Left ventricle myocardium inferior (tissue), 1 donor: ENCODE measurements at regions not wholly inside any gene's neighbourhood (a gene's known extent, or its start where the extent isn't known, plus 50 kb on each side); places are given as distances from the start of the nearest gene placed in this dataset.

ENCODE experiments used
- DNase-seq: peaks from one replicate; pipeline ENCODE4 v3.0.0-alpha.2; 2020
- H3K27ac ChIP-seq: fragments of 200-600 bp; replicated peaks from 2 replicates; pipeline ENCODE4 v1.8.0; 2021
- H3K27me3 ChIP-seq: fragments of 200-600 bp; 2 replicates; pipeline ENCODE4 v1.8.0; 2021; ENCODE audit warnings: low read depth
- H3K36me3 ChIP-seq: fragments of 200-600 bp; 2 replicates; pipeline ENCODE4 v1.8.0; 2021
- H3K4me1 ChIP-seq: fragments of 200-600 bp; 2 replicates; pipeline ENCODE4 v1.8.0; 2021
- H3K4me3 ChIP-seq: fragments of 200-600 bp; 2 replicates; pipeline ENCODE4 v1.8.0; 2021; ENCODE audit warnings: mild to moderate bottlenecking, moderate library complexity
- H3K9me3 ChIP-seq: fragments of 200-600 bp; replicated peaks from 2 replicates; pipeline ENCODE4 v1.8.0; 2021
- CTCF ChIP-seq: fragments of 200-600 bp; IDR thresholded peaks from 2 replicates; pipeline ENCODE4 v1.8.0; 2021; ENCODE audit warnings: antibody characterized with exemption, mild to moderate bottlenecking, borderline replicate concordance
- intact Hi-C: fragments of 100-400 bp; cut with micrococcal nuclease; formaldehyde crosslinking; loops from one replicate; pipeline ENCODE4 v1.11.0; 2022
- donor health status: DM: no; HTN: yes; CAD: no; lungs with severe emphysema.

DNA sequence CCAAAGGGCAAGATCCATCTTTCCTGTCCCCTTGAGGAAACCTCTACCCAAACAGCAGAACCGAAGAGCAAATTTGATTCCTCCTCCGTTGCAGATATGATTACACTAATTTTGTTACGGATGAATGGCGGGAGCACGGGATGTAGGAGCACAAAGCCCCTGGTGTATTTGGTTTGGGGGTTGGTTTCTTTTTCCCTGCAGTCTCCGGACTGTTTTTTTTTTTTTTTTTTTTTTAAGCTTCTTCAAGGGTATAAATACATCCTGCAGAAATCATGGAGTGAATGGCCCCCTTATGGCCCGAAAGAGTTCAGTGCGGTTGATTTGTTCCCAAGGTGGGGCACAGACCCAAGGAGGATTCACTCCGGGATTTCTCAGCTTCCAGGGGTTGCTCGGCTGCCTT lies 135.3 kb upstream of the SH3BP4 start:
- intact Hi-C loops = no loop called here
- no peak overlapping the region for H3K4me3 ChIP-seq
- no peak for TF ChIP-seq CTCF
- DNase-seq = no peak
- H3K27ac ChIP-seq = no peak overlapping the region
- H3K4me1 ChIP-seq = peaks cover 10% of the 10 kb centered on the region
- H3K9me3 ChIP-seq = no peaks in the 10 kb centered on the region
- H3K36me3 ChIP-seq = no peaks in the 10 kb centered on the region
- peaks cover 17% of the 10 kb centered on the region for H3K27me3 ChIP-seq

DNA sequence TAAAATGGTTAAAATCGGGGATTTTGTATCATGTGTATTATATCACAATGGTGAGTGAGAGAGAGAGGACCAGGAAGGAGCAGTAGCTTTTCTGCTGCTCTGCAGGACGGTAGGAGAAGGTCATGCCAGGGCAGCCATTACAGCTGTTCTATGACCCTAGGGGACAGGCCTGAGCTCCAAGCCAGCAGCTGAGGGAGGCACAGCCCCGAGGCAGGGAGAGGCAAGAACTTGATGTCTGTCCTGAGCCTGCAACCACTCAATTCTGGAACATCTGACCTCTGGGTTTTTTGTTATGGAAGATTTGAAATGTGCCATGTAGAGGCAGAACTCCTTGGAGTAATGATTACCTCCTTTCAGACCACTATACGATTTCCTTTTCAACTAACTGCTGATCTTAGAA lies 135.8 kb upstream of the SH3BP4 start:
- H3K27me3 ChIP-seq = peaks cover 17% of the 10 kb centered on the region
- intact Hi-C loops = no loop called here
- no peak overlapping the region for H3K4me3 ChIP-seq
- no peak overlapping the region for H3K27ac ChIP-seq
- no peaks in the 10 kb centered on the region for H3K36me3 ChIP-seq
- TF ChIP-seq CTCF = no peak
- no peak for DNase-seq
- no peaks in the 10 kb centered on the region for H3K9me3 ChIP-seq
- H3K4me1 ChIP-seq = peaks cover 10% of the 10 kb centered on the region

GRCh38 chr2:234814374-234814773 lies 137.4 kb upstream of the SH3BP4 start:
- Histone ChIP-seq H3K9me3 (no peaks in the 10 kb centered on the region), H3K27me3 (peaks cover 17% of the 10 kb centered on the region), H3K36me3 (no peaks in the 10 kb centered on the region), H3K4me3 (no peak overlapping the region), H3K27ac (no peak overlapping the region), H3K4me1 (peaks cover 10% of the 10 kb centered on the region)
- no peak for DNase-seq
- TF ChIP-seq CTCF = no peak
- intact Hi-C loops = no loop called here

DNA sequence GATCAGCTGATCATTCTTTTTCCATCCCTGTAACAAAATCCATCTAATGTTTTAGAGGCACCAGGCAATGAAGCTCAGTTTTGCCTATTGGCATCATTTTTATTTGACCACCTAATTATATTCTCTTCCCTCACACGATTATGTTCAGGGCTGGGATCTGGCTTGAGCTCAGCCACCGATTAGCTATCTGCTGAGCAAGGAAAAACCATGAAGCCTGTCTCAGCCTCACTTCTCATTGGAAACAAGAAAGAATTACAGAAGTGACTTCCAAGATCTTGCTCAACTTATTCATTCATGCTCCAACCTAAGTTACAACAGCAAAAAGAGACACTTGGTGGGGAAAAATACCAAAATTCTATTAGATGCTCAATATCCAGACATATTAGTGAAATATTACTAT lies 139.0 kb upstream of the SH3BP4 start:
- no peaks in the 10 kb centered on the region for H3K9me3 ChIP-seq
- H3K4me1 ChIP-seq = peaks cover 10% of the 10 kb centered on the region
- peaks cover 19% of the 10 kb centered on the region for H3K27me3 ChIP-seq
- H3K27ac ChIP-seq = no peak overlapping the region
- DNase-seq = no peak
- intact Hi-C loops = no loop called here
- H3K36me3 ChIP-seq = no peaks in the 10 kb centered on the region
- no peak for TF ChIP-seq CTCF
- H3K4me3 ChIP-seq = no peak overlapping the region

DNA sequence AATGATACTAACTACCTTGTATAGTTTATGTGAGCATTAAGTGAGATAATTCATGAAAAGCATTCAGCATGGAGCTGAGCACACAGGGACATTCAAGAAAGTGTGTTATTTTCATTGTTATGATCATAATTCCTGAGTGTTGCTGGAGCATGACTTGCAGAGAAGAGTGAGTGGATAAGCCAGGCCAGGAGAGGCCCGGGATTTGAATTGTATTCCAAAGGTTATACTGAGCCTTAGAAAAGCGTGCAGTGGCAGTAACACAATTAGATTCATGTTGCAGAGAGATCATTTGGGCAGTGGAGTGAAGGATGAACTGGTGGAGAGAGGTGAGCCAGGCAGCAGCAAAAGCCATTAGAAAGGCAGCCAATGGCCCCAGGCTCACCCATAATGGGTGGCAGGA lies 142.9 kb upstream of the SH3BP4 start:
- Histone ChIP-seq H3K4me3 (no peak overlapping the region), H3K27me3 (peaks cover 19% of the 10 kb centered on the region), H3K9me3 (peaks cover 21% of the 10 kb centered on the region), H3K27ac (no peak overlapping the region), H3K36me3 (no peaks in the 10 kb centered on the region), H3K4me1 (no peaks in the 10 kb centered on the region)
- no peak for TF ChIP-seq CTCF
- intact Hi-C loops = no loop called here
- no peak for DNase-seq

DNA sequence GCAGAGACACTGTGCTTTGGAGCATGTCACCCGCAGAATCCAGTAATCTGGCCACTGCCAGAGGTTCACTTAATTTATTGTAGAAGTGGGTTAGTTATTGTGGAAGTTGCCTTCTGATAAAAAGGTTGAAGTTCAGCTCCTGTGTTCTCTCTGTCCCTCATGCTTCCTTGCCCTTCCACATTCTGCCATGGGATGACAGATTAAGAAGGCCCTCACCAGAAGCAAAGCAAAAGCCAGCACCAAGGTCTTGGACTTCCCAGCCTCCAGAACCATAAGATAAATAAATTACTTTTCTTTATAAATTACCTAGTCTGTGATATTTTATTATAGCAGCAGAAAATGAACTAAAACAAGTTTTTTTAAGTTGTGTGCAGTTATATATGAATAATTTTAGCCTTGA lies 145.0 kb upstream of the SH3BP4 start:
- TF ChIP-seq CTCF = no peak
- Histone ChIP-seq H3K4me1 (no peaks in the 10 kb centered on the region), H3K36me3 (no peaks in the 10 kb centered on the region), H3K9me3 (peaks cover 25% of the 10 kb centered on the region), H3K27ac (no peak overlapping the region), H3K27me3 (peaks cover 6% of the 10 kb centered on the region), H3K4me3 (no peak overlapping the region)
- DNase-seq = no peak
- intact Hi-C loops = no loop called here
